Colonic mucosa (tissue), 4 donors: ENCODE measurements at regions not wholly inside any gene's neighbourhood (a gene's known extent, or its start where the extent isn't known, plus 50 kb on each side); places are given as distances from the start of the nearest gene placed in this dataset.

Experiments used
- DNase-seq: peaks from one replicate; pipeline ENCODE4 v3.0.0-alpha.2; 2020
- H3K27ac ChIP-seq: fragments of 200-600 bp; one replicate; pipeline ENCODE4 v1.8.0; 2021
- H3K27me3 ChIP-seq: fragments of 200-600 bp; one replicate; pipeline ENCODE4 v1.8.0; 2021
- H3K36me3 ChIP-seq: fragments of 200-600 bp; one replicate; pipeline ENCODE4 v1.8.0; 2021
- H3K4me1 ChIP-seq: fragments of 200-600 bp; one replicate; pipeline ENCODE4 v1.8.0; 2021; ENCODE audit warnings: mild to moderate bottlenecking
- H3K4me3 ChIP-seq: fragments of 200-600 bp; one replicate; pipeline ENCODE4 v1.8.0; 2021
- H3K9ac ChIP-seq, 2 donors: one replicate each; pipeline ENCODE4 v1.7.0; 2013; ENCODE audit warnings: control low read depth in 2 of 2, low read depth in 2 of 2, low read length in 2 of 2
- H3K9me3 ChIP-seq: fragments of 200-600 bp; one replicate; pipeline ENCODE4 v1.8.0; 2021
- CTCF ChIP-seq: fragments of 200-600 bp; IDR thresholded peaks from one replicate; pipeline ENCODE4 v1.8.0; 2022; ENCODE audit warnings: antibody characterized with exemption, mild to moderate bottlenecking
- intact Hi-C: fragments of 100-400 bp; cut with DNase I; formaldehyde crosslinking; loops from one replicate; pipeline ENCODE4 v1.14.1; 2022
- donor health status: healthy.
- donor health status: DM: no; HTN: no; CAD: no.
- donor health status: DM: no; HTN: no; CAD: no.

GRCh38 chr6:41448256-41448655, 97.9 kb upstream of the FOXP4 start:
- no peak overlapping the region for H3K9ac ChIP-seq
- no peak for DNase-seq
- H3K27ac ChIP-seq = no peak overlapping the region
- no peaks in the 10 kb centered on the region for H3K36me3 ChIP-seq
- no peak overlapping the region for H3K4me3 ChIP-seq
- intact Hi-C loops = no loop called here
- no peaks in the 10 kb centered on the region for H3K9me3 ChIP-seq
- TF ChIP-seq CTCF = no peak
- peaks cover 11% of the 10 kb centered on the region for H3K4me1 ChIP-seq
- H3K27me3 ChIP-seq = no peaks in the 10 kb centered on the region

GRCh38 chr6:41449399-41450245, 96.6 kb upstream of the FOXP4 start:
- H3K4me1 ChIP-seq = peaks cover 11% of the 10 kb centered on the region
- no peak overlapping the region for H3K4me3 ChIP-seq
- H3K27me3 ChIP-seq = no peaks in the 10 kb centered on the region
- peak overlapping the region; percentile 55 for H3K27ac ChIP-seq
- intact Hi-C loops = no loop called here
- no peaks in the 10 kb centered on the region for H3K9me3 ChIP-seq
- no peak for TF ChIP-seq CTCF
- no peaks in the 10 kb centered on the region for H3K36me3 ChIP-seq
- peak; percentile 89 for DNase-seq
- H3K9ac ChIP-seq = no peak overlapping the region

GRCh38 chr6:41450581-41450980, 95.6 kb upstream of the FOXP4 start:
- H3K9me3 ChIP-seq = no peaks in the 10 kb centered on the region
- H3K9ac ChIP-seq = no peak overlapping the region
- TF ChIP-seq CTCF = no peak
- H3K27me3 ChIP-seq = no peaks in the 10 kb centered on the region
- no peak overlapping the region for H3K4me3 ChIP-seq
- H3K4me1 ChIP-seq = peaks cover 11% of the 10 kb centered on the region
- intact Hi-C loops = no loop called here
- DNase-seq = no peak
- no peak overlapping the region for H3K27ac ChIP-seq
- H3K36me3 ChIP-seq = no peaks in the 10 kb centered on the region

GRCh38 chr6:41451039-41451438, 95.1 kb upstream of the FOXP4 start:
- Histone ChIP-seq H3K4me1 (peaks cover 11% of the 10 kb centered on the region), H3K27ac (no peak overlapping the region), H3K9me3 (no peaks in the 10 kb centered on the region), H3K9ac (no peak overlapping the region), H3K36me3 (no peaks in the 10 kb centered on the region), H3K27me3 (no peaks in the 10 kb centered on the region), H3K4me3 (no peak overlapping the region)
- peak; percentile 54 for DNase-seq
- intact Hi-C loops = no loop called here
- TF ChIP-seq CTCF = no peak

GRCh38 chr6:41451515-41452163, 94.5 kb upstream of the FOXP4 start:
- no peak for DNase-seq
- intact Hi-C loops = no loop called here
- H3K27ac ChIP-seq = no peak overlapping the region
- H3K9ac ChIP-seq = no peak overlapping the region
- no peak overlapping the region for H3K4me3 ChIP-seq
- no peaks in the 10 kb centered on the region for H3K27me3 ChIP-seq
- TF ChIP-seq CTCF = no peak
- H3K36me3 ChIP-seq = no peaks in the 10 kb centered on the region
- H3K9me3 ChIP-seq = no peaks in the 10 kb centered on the region
- H3K4me1 ChIP-seq = peaks cover 11% of the 10 kb centered on the region
